Activated CD8-positive, alpha-beta memory T cell treated with anti-CD3 and anti-CD28 coated beads, Interleukin-2, amount 50 U/mL, for 1 hour (primary cell): ENCODE measurements at regions not wholly inside any gene's neighbourhood (a gene's known extent, or its start where the extent isn't known, plus 50 kb on each side); places are given as distances from the start of the nearest gene placed in this dataset.
"Not testable (repeated sequence)": the region's sequence is repeated elsewhere in the genome, so short reads cannot be mapped to it uniquely, and the experiment has no call there.

Experiments used
- DNase-seq: peaks from one replicate; pipeline ENCODE4 v3.0.0-alpha.2; 2020; ENCODE audit errors: extremely low read depth

GRCh38 chr3:176074096-176074495, 1123.2 kb downstream of the TBL1XR1 start:
- no peak for DNase-seq

GRCh38 chr3:176071943-176072342, 1125.3 kb downstream of the TBL1XR1 start:
- DNase-seq: no peak

- no peak for DNase-seq
Measured at GRCh38 chr3:176068750-176069149, 1128.5 kb downstream of the TBL1XR1 start.

- no peak for DNase-seq
Measured at GRCh38 chr3:176058856-176059255, 1138.4 kb downstream of the TBL1XR1 start.

- DNase-seq: no peak
Measured at GRCh38 chr3:176055836-176056235, 1141.4 kb downstream of the TBL1XR1 start.

GRCh38 chr3:176051766-176052165, 1145.5 kb downstream of the TBL1XR1 start:
- no peak for DNase-seq

- no peak for DNase-seq
Measured at GRCh38 chr3:176046703-176047102, 1150.6 kb downstream of the TBL1XR1 start.

- DNase-seq: no peak
Measured at GRCh38 chr3:176041812-176042211, 1155.5 kb downstream of the TBL1XR1 start.

- DNase-seq: no peak
Measured at GRCh38 chr3:176041185-176041584, 1156.1 kb downstream of the TBL1XR1 start.

- DNase-seq: no peak
Measured at GRCh38 chr3:176037636-176038035, 1159.6 kb downstream of the TBL1XR1 start.

- no peak for DNase-seq
Measured at GRCh38 chr3:176032043-176032442, 1165.2 kb downstream of the TBL1XR1 start.

GRCh38 chr3:176016203-176016602, 1157.1 kb downstream of the NAALADL2 start:
- not testable (repeated sequence) for DNase-seq

- DNase-seq: not testable (repeated sequence)
Measured at GRCh38 chr3:176015228-176015627, 1156.1 kb downstream of the NAALADL2 start.

GRCh38 chr3:176009256-176009655, 1150.1 kb downstream of the NAALADL2 start:
- no peak for DNase-seq

- DNase-seq: no peak
Measured at GRCh38 chr3:176005564-176005963, 1146.4 kb downstream of the NAALADL2 start.

- no peak for DNase-seq
Measured at GRCh38 chr3:175989161-175989560, 1130.0 kb downstream of the NAALADL2 start.

- DNase-seq: no peak
Measured at GRCh38 chr3:175988401-175988800, 1129.3 kb downstream of the NAALADL2 start.

- no peak for DNase-seq
Measured at GRCh38 chr3:175985781-175986180, 1126.6 kb downstream of the NAALADL2 start.

- no peak for DNase-seq
Measured at GRCh38 chr3:175983379-175983778, 1124.2 kb downstream of the NAALADL2 start.

GRCh38 chr3:175980486-175981090, 1121.5 kb downstream of the NAALADL2 start:
- no peak for DNase-seq

GRCh38 chr3:175977968-175978752, 1119.0 kb downstream of the NAALADL2 start:
- no peak for DNase-seq

- DNase-seq: no peak
Measured at GRCh38 chr3:175969456-175969855, 1110.3 kb downstream of the NAALADL2 start.

- DNase-seq: no peak
Measured at GRCh38 chr3:175965036-175965435, 1105.9 kb downstream of the NAALADL2 start.
